ENCODE measurements at regions not wholly inside any gene's neighbourhood (a gene's known extent, or its start where the extent isn't known, plus 50 kb on each side); places are given as distances from the start of the nearest gene placed in this dataset.

GRCh38 chr2:18440777-18441176, 119.7 kb downstream of the RDH14 start:
- in situ Hi-C loops (cut with MboI; ENCODE audit: low sequenced_read_pairs, unreplicated experiment): no loop called here

GRCh38 chr2:18440141-18440661, 120.3 kb downstream of the RDH14 start:
- TF ChIP-seq, protein P1, sequence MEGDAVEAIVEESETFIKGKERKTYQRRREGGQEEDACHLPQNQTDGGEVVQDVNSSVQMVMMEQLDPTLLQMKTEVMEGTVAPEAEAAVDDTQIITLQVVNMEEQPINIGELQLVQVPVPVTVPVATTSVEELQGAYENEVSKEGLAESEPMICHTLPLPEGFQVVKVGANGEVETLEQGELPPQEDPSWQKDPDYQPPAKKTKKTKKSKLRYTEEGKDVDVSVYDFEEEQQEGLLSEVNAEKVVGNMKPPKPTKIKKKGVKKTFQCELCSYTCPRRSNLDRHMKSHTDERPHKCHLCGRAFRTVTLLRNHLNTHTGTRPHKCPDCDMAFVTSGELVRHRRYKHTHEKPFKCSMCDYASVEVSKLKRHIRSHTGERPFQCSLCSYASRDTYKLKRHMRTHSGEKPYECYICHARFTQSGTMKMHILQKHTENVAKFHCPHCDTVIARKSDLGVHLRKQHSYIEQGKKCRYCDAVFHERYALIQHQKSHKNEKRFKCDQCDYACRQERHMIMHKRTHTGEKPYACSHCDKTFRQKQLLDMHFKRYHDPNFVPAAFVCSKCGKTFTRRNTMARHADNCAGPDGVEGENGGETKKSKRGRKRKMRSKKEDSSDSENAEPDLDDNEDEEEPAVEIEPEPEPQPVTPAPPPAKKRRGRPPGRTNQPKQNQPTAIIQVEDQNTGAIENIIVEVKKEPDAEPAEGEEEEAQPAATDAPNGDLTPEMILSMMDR (IDR thresholded peaks at IDR 0.05; ENCODE audit: borderline replicate concordance, control extremely low read depth, extremely low read depth, insufficient read depth, missing control alignments): no peak
- in situ Hi-C loops (cut with MboI; ENCODE audit: low sequenced_read_pairs, unreplicated experiment): no loop called here
- no peak for DNase-seq (ENCODE audit: low spot score)

More at GRCh38 chr2:18440777-18441176, 119.7 kb downstream of the RDH14 start:
- DNase-seq (ENCODE audit: low spot score): no peak
- TF ChIP-seq, protein P1 (IDR thresholded peaks at IDR 0.05; ENCODE audit: borderline replicate concordance, control extremely low read depth, extremely low read depth, insufficient read depth, missing control alignments): no peak

GRCh38 chr2:18439716-18440115, 120.7 kb downstream of the RDH14 start:
- no peak for DNase-seq (ENCODE audit: low spot score)
- TF ChIP-seq, protein P1 (IDR thresholded peaks at IDR 0.05; ENCODE audit: borderline replicate concordance, control extremely low read depth, extremely low read depth, insufficient read depth, missing control alignments): no peak
- in situ Hi-C loops (cut with MboI; ENCODE audit: low sequenced_read_pairs, unreplicated experiment): no loop called here

DNA sequence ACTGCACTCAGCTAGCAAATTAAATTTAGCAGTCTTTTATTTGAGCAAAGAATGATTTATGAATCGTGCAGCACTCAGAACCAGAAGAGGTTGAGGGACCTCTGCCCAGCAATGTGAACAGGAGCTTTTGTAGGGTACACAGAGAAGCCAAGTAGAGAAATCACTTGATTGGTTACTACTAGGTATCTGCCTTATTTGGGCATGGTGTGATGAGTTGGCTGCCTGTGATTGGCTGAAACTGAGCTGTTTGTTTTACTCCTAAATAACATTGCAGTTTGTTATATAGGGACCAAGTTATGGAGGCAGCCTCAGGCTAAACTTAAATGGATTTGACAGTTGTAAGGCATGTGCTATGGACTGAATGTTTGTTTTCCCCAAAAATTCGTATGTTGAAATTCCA, 122.5 kb downstream of the RDH14 start:
- no peak for DNase-seq (ENCODE audit: low spot score)
- TF ChIP-seq, protein P1 (IDR thresholded peaks at IDR 0.05; ENCODE audit: borderline replicate concordance, control extremely low read depth, extremely low read depth, insufficient read depth, missing control alignments): no peak
- in situ Hi-C loops (cut with MboI; ENCODE audit: low sequenced_read_pairs, unreplicated experiment): no loop called here

GRCh38 chr2:18436503-18437005, 123.9 kb downstream of the RDH14 start:
- in situ Hi-C loops (cut with MboI; ENCODE audit: low sequenced_read_pairs, unreplicated experiment): no loop called here
- no peak for DNase-seq (ENCODE audit: low spot score)
- TF ChIP-seq, protein P1 (IDR thresholded peaks at IDR 0.05; ENCODE audit: borderline replicate concordance, control extremely low read depth, extremely low read depth, insufficient read depth, missing control alignments): no peak

GRCh38 chr2:18435426-18436037, 124.9 kb downstream of the RDH14 start:
- DNase-seq (ENCODE audit: low spot score): no peak
- in situ Hi-C loops (cut with MboI; ENCODE audit: low sequenced_read_pairs, unreplicated experiment): no loop called here
- TF ChIP-seq, protein P1 (IDR thresholded peaks at IDR 0.05; ENCODE audit: borderline replicate concordance, control extremely low read depth, extremely low read depth, insufficient read depth, missing control alignments): peak; percentile 56

Measured in GM13976 (cell line).